ENCODE measurements at regions not wholly inside any gene's neighbourhood (a gene's known extent, or its start where the extent isn't known, plus 50 kb on each side); places are given as distances from the start of the nearest gene placed in this dataset.

DNA sequence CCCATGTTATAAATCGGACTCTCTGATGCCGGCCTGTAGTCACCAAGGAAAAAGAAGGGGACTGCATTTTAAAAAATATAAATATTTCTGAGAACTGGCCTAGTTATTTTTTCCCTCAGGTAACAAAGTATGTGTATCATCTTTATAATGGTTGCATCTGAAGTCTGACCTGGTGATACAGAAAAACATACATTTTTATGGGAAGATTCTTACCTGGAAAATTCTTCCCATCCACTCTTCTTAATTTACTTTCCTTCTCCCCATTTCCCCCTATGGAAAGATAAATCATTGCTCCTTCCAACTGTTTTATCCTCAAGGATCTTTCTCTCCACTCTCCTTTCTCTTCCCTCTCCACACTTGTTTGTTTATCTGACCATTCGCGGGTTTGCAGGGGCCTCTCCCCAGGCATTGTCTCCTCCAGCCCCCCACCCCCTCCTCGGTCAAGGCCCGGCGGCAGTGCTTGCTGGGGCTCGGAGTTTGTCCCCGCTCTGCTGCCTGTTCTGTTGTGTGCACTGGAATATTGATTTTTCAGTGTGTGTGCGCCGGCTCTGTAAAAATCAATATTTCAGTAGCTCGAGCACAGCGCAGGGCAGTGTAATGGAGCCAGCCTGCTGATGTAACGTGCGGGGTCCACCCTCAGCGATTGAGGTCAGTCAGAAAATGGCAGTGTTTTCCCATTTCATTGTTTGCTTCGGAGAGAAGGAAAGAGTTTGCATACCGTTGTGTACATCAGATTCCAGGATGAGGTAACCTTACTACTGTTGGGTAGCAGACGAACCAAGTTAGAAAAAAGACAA lies 199.5 kb upstream of the NFE2L3 start:
- TF ChIP-seq, protein P1, sequence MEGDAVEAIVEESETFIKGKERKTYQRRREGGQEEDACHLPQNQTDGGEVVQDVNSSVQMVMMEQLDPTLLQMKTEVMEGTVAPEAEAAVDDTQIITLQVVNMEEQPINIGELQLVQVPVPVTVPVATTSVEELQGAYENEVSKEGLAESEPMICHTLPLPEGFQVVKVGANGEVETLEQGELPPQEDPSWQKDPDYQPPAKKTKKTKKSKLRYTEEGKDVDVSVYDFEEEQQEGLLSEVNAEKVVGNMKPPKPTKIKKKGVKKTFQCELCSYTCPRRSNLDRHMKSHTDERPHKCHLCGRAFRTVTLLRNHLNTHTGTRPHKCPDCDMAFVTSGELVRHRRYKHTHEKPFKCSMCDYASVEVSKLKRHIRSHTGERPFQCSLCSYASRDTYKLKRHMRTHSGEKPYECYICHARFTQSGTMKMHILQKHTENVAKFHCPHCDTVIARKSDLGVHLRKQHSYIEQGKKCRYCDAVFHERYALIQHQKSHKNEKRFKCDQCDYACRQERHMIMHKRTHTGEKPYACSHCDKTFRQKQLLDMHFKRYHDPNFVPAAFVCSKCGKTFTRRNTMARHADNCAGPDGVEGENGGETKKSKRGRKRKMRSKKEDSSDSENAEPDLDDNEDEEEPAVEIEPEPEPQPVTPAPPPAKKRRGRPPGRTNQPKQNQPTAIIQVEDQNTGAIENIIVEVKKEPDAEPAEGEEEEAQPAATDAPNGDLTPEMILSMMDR (IDR thresholded peaks at IDR 0.05; ENCODE audit: insufficient read depth, low read depth, low read length) = no peak
- no peak for TF ChIP-seq EZH2 (IDR thresholded peaks at IDR 0.05; ENCODE audit: insufficient read depth, low read length)

All from astrocyte (in vitro differentiated cells and primary cell).